HCEC 1CT (cell line): ENCODE measurements at regions not wholly inside any gene's neighbourhood (a gene's known extent, or its start where the extent isn't known, plus 50 kb on each side); places are given as distances from the start of the nearest gene placed in this dataset.
"Not testable (repeated sequence)": the region's sequence is repeated elsewhere in the genome, so short reads cannot be mapped to it uniquely, and the experiment has no call there.

Experiments used
- DNase-seq: peaks from one replicate; pipeline ENCODE4 v3.0.0-alpha.2; 2017

GRCh38 chr11:97722721-97723120 lies 1298.0 kb upstream of the CNTN5 start:
- DNase-seq, result no peak

GRCh38 chr11:97729546-97730272 lies 1291.0 kb upstream of the CNTN5 start:
- no peak for DNase-seq

- DNase-seq, result no peak
Observed at GRCh38 chr11:97732011-97732632, 1288.6 kb upstream of the CNTN5 start.

- DNase-seq, result no peak
Observed at GRCh38 chr11:97738751-97739150, 1282.0 kb upstream of the CNTN5 start.

GRCh38 chr11:97739932-97740800 lies 1280.6 kb upstream of the CNTN5 start:
- DNase-seq, result no peak

- no peak for DNase-seq
Observed at GRCh38 chr11:97740801-97741151, 1280.0 kb upstream of the CNTN5 start.

GRCh38 chr11:97742717-97743116 lies 1278.0 kb upstream of the CNTN5 start:
- DNase-seq, result no peak

GRCh38 chr11:97743205-97743742 lies 1277.5 kb upstream of the CNTN5 start:
- no peak for DNase-seq

GRCh38 chr11:97745515-97746050 lies 1275.2 kb upstream of the CNTN5 start:
- no peak for DNase-seq

- no peak for DNase-seq
Observed at GRCh38 chr11:97746818-97747217, 1273.9 kb upstream of the CNTN5 start.

- DNase-seq, result no peak
Observed at GRCh38 chr11:97751405-97751804, 1269.3 kb upstream of the CNTN5 start.

GRCh38 chr11:97751952-97752351 lies 1268.8 kb upstream of the CNTN5 start:
- no peak for DNase-seq

- no peak for DNase-seq
Observed at GRCh38 chr11:97754976-97755375, 1265.8 kb upstream of the CNTN5 start.

- DNase-seq, result no peak
Observed at GRCh38 chr11:97756571-97757335, 1264.0 kb upstream of the CNTN5 start.

- no peak for DNase-seq
Observed at GRCh38 chr11:97761175-97761574, 1259.6 kb upstream of the CNTN5 start.

GRCh38 chr11:97764193-97764592 lies 1256.6 kb upstream of the CNTN5 start:
- no peak for DNase-seq

- DNase-seq, result no peak
Observed at GRCh38 chr11:97764605-97765004, 1256.1 kb upstream of the CNTN5 start.

- no peak for DNase-seq
Observed at GRCh38 chr11:97770570-97770969, 1250.2 kb upstream of the CNTN5 start.

- DNase-seq, result no peak
Observed at GRCh38 chr11:97772705-97773104, 1248.0 kb upstream of the CNTN5 start.

GRCh38 chr11:97784388-97784787 lies 1236.4 kb upstream of the CNTN5 start:
- not testable (repeated sequence) for DNase-seq

GRCh38 chr11:97786961-97787360 lies 1233.8 kb upstream of the CNTN5 start:
- DNase-seq, result no peak

GRCh38 chr11:97794876-97795275 lies 1225.9 kb upstream of the CNTN5 start:
- no peak for DNase-seq

GRCh38 chr11:97800891-97801290 lies 1219.9 kb upstream of the CNTN5 start:
- no peak for DNase-seq
